HG03280 (cell line): ENCODE measurements at regions not wholly inside any gene's neighbourhood (a gene's known extent, or its start where the extent isn't known, plus 50 kb on each side); places are given as distances from the start of the nearest gene placed in this dataset.
"Not testable (repeated sequence)": the region's sequence is repeated elsewhere in the genome, so short reads cannot be mapped to it uniquely, and the experiment has no call there.

Source experiments
- ATAC-seq: cut with Tn5 transposase; IDR thresholded peaks from one replicate; pipeline ENCODE4 v1.9.1; 2021; ENCODE audit warnings: mild to moderate bottlenecking, moderate library complexity; ENCODE audit not compliant: unreplicated experiment

GRCh38 chr5:152686931-152687330 is 281.9 kb upstream of the NMUR2 start:
- no peak for ATAC-seq

- ATAC-seq: no peak
These were observed 283.6 kb upstream of the NMUR2 start for GRCh38 chr5:152688561-152689249.

GRCh38 chr5:152689250-152689711 is 284.2 kb upstream of the NMUR2 start:
- no peak for ATAC-seq

- no peak for ATAC-seq
These were observed 289.2 kb upstream of the NMUR2 start for GRCh38 chr5:152694231-152694630.

- ATAC-seq: no peak
These were observed 296.3 kb upstream of the NMUR2 start for GRCh38 chr5:152701305-152701949.

GRCh38 chr5:152704286-152704685 is 299.2 kb upstream of the NMUR2 start:
- ATAC-seq: no peak

GRCh38 chr5:152711801-152712388 is 306.8 kb upstream of the NMUR2 start:
- ATAC-seq: no peak

- no peak for ATAC-seq
These were observed 312.3 kb upstream of the NMUR2 start for GRCh38 chr5:152717393-152717792.

- ATAC-seq: no peak
These were observed 318.4 kb upstream of the NMUR2 start for GRCh38 chr5:152723482-152723881.

GRCh38 chr5:152730176-152730575 is 325.1 kb upstream of the NMUR2 start:
- no peak for ATAC-seq

- ATAC-seq: no peak
These were observed 331.8 kb upstream of the NMUR2 start for GRCh38 chr5:152736906-152737305.

- ATAC-seq: no peak
These were observed 334.8 kb upstream of the NMUR2 start for GRCh38 chr5:152739916-152740315.

- ATAC-seq: not testable (repeated sequence)
These were observed 336.0 kb upstream of the NMUR2 start for GRCh38 chr5:152741126-152741525.

GRCh38 chr5:152787709-152788217 is 382.7 kb upstream of the NMUR2 start:
- not testable (repeated sequence) for ATAC-seq

GRCh38 chr5:152801886-152802285 is 396.8 kb upstream of the NMUR2 start:
- no peak for ATAC-seq

GRCh38 chr5:152804179-152804578 is 399.1 kb upstream of the NMUR2 start:
- no peak for ATAC-seq

- ATAC-seq: no peak
These were observed 406.9 kb upstream of the NMUR2 start for GRCh38 chr5:152811988-152812387.

- no peak for ATAC-seq
These were observed 408.4 kb upstream of the NMUR2 start for GRCh38 chr5:152813526-152813925.

GRCh38 chr5:152819891-152820290 is 414.8 kb upstream of the NMUR2 start:
- no peak for ATAC-seq

- ATAC-seq: no peak
These were observed 419.2 kb upstream of the NMUR2 start for GRCh38 chr5:152824316-152824715.

- ATAC-seq: no peak
These were observed 433.2 kb upstream of the NMUR2 start for GRCh38 chr5:152838241-152838786.

GRCh38 chr5:152844713-152845112 is 439.6 kb upstream of the NMUR2 start:
- no peak for ATAC-seq
